ENCODE measurements at regions not wholly inside any gene's neighbourhood (a gene's known extent, or its start where the extent isn't known, plus 50 kb on each side); places are given as distances from the start of the nearest gene placed in this dataset.

- ATAC-seq, result no peak
- intact Hi-C loops (cut with DNase I, micrococcal nuclease), result no loop called here
- Histone ChIP-seq H3K4me3 (no peak overlapping the region), H3K9me3 (no peaks in the 10 kb centered on the region), H3K4me1 (ENCODE audit: low read depth) (no peaks in the 10 kb centered on the region), H3K36me3 (ENCODE audit: low read depth) (no peaks in the 10 kb centered on the region)
- TF ChIP-seq CTCF (IDR thresholded peaks at IDR 0.05), result no peak
- no peak for DNase-seq
Observed at GRCh38 chr11:109371444-109372176, 50.4 kb upstream of the C11orf87 start.
